HG02852 (cell line): ENCODE measurements at regions not wholly inside any gene's neighbourhood (a gene's known extent, or its start where the extent isn't known, plus 50 kb on each side); places are given as distances from the start of the nearest gene placed in this dataset.

Experiments used
- ATAC-seq: cut with Tn5 transposase; IDR thresholded peaks from one replicate; pipeline ENCODE4 v1.9.1; 2021; ENCODE audit warnings: mild to moderate bottlenecking, moderate library complexity; ENCODE audit not compliant: unreplicated experiment

DNA sequence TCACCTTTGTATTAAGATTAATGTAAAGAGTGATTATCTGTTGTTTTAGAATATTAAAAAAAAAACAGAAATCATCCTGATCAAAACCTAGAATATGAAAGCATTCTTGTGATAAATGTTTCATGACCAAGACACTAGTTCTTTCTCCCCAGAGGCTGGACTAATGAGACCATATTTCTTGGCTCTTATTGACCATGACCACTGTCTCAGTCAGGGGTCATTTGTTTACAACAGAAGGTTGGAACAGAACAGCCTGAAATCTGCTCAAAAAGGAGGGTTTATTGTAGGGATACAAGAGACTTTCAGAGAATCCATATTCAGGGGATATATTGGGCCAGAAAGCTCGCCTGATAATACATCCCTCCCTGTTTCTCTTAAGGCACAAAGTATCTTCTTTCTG lies 87.7 kb downstream of the TMEM30B start:
- ATAC-seq, result no peak

DNA sequence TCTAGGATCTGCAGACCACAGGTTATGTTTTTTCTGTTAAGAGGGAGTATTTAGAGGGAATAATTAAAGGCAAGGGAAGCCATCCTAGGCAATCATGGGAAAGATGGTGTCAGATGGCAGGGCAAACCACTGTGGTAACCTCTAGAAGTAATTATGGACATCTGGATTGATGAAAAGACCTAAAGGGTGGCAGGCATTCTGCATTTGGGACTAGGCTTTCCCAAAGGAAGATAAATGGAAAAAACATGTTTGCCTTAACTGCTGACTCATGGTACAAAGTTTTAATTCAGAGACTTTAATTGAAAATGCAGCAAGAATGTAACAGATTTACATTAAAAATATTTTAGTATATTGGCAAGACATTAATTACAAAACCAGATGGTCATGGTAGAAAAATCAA lies 88.1 kb downstream of the TMEM30B start:
- ATAC-seq, result no peak

DNA sequence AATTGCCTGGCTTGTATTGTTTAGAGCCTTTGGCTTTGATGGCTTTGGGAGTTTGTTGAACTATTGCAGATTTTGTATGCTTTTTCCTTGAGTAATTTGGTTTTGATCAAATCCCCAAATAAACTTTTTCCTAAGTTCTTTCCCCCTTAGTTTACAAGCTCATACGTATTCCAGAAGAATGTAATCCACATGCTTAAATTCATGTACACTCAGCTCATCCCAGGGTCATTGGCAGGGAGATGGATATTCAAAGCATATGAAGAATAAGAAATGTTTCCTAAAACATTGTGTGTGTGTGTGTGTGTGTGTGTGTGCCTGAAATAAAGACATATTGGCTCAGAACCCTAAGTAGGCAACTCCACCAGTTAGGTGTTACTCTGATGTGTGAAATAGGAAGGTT lies 89.4 kb downstream of the TMEM30B start:
- ATAC-seq, result no peak

DNA sequence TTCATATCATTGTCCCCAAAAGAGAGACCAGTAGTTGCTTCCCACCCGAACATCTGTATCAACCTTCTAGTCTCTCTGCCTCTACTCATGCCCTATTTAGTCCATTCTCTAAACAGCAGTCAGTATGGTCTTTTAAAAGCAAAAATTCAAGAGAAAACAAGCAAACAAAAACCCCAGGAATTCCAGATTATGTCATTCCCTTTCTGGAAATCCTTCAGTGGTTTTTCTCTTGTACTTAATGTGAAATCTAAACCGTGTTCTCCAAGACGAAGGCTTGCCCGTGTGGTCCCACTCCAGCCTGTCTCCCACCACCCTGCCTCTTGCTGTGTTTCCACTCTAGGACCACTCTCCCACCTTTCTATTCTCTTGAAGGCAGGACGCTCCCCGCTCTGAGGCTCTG lies 90.8 kb downstream of the TMEM30B start:
- no peak for ATAC-seq

DNA sequence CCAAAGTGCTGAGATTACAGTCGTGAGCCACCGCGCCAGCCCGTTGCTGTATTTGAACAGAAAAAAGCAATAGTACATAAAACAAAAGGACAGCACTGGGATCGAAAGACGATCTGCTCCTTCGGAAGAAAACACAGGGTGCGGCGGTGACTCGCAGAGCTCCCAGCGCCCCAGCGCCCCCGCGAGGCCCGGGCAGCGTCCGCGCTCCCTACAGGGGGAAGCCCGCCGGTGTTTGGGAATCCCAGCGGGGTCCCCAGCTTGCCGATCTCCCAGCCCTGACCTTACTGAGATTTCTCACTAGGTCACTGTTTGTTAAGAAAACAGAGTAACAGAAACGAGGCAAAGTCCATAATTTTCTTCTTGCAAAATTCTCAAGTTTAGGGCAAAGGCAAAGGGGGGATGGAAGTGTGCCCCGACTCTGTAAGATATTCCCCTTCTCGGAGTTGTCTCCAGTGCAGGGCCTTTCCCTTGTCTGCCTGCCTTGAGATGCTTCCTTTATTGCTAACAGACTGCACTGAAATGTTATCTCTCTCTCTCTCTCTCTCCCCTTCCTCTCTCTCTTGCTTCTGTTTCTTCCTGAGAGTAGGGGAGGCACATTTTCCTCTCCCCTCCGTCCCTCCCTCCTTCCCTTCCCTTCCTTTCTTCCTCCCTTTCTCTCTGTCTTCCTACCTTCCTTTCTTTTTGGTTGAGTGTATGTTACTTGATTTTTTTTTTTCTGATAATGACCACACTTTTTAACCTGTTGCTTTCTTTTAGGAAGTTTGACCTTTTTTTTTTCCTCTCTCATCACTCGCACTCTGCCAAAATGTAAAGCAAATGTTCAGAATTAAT lies 91.9 kb downstream of the TMEM30B start:
- ATAC-seq, result no peak

DNA sequence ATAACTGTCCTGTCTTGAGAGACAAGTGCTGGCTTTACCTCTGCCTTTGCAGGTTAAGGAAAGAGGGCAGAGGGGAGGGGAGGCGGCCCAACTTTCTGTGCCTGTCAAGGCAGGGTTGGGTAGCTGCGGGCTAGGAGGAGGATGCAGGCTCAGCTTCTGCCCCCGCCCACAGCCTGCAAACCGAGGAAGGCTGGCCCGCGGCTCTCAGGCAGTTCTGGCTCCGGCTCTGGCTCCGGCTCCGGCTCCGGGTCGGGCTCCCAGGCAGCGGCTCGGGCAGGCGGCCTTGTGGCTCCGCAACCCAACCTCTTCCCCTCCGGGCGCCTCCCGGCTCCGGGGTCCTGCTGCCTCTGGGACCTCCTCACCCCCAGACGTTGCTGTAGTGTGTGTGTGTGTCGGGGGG lies 92.9 kb downstream of the TMEM30B start:
- no peak for ATAC-seq

DNA sequence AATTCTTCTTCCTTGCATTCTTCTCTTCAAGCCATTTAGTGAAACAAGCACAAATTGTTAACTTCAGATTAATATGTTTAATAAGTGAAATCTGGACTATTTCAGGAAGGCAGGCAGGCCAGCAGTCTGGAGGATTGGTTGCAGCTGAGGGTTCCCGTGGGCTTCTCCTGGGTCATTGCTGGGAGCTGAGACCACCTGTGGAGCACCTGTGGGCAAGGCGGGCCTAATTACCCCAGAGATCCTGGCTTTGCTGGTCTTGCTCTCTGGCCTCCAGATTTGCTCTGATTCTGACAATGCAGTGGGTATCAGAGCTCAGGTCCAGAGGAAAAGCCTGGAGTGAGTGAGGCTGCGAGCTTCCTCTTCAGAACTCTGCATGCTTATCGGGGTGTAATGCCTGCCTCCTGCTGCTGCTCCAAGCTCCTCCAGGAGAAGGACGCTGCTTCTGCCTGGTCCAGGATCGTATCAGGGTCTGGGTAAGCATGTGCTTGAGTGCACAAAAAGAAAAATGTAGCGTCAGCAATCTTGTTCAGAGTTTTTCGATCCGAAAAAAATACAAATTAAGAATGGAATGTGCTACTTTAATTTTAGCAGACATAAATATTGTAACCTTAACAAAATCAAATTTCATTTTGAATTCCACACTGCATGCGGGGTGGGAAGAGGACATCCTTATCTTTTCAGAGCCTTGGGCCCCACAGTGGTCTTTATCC lies 93.8 kb downstream of the TMEM30B start:
- no peak for ATAC-seq

DNA sequence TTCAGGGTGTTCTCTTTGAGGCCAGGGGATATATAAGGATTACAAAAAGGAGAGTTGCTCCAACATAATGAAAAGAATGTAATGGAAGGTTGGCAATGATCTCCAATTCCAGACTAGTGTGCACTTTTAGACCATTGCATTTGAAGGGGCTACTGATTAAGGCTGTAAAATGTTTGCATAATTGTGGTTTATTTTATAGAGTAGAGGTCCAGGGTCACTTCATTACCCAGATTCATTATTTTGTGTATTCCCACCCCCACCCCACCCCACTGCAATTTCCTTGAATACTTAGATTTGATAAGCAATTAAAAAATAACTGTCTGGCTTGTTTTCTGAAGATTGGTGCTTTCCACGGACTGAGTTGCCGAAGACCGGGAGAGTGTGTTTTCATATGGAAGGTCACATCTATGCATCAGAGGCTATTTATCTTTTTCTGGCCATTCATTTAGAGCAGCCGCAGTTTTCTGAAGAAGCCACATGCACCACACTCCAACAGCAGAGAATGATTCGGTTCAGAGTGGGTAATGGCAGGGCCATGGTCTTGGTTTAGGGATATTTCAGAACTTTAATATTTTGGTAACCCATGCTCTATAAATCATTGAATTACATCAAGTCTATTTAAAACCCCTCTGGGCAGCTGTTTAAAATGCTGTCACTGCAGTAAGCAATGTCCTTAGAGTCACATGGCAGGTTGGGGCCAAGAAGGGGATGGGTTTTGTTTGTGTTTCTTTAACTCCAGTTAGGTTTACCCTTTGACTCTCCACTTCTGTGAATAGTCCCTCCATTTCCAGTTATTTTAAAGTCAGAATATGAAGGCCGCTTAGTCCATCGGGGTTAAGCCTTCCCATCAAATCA lies 94.6 kb downstream of the TMEM30B start:
- no peak for ATAC-seq

DNA sequence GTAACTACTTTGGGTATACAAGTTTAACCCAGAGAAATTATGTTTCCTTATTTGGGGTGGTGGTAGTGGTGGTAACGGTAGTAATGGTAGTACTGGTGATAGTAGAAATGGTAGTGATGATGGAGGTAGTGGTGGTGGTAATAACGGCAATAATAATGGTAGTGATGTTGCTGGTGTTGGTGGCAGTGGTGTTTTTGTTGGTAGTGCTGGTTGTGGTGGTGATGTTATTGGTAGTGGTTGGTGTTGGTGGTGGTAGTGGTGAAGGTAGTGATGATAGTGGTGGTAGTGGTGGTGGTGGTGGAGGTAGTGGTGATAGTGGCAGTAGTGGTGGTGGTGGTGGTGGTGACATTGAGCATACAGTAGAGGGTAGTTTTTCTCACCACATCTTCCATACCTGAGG lies 95.6 kb downstream of the TMEM30B start:
- ATAC-seq, result no peak

DNA sequence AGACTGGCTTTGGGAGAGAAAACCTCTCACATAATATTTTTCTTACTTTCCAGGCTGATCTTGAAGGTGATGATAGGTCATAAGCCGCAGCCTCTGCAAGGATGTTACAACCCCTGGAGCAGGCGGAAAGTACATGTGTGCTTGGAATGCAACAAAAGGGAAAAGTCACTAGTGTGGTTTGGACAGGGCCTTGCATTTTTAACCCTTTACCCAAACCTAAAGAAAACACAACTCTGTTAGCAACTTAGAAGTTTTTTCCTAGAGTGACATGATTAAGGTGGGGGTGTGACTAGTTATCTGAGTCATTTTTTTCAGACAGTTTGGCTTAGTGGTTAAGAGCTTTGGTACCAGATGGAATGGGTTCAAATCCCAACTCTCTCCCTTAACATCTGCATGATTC lies 97.0 kb downstream of the TMEM30B start:
- ATAC-seq, result no peak

DNA sequence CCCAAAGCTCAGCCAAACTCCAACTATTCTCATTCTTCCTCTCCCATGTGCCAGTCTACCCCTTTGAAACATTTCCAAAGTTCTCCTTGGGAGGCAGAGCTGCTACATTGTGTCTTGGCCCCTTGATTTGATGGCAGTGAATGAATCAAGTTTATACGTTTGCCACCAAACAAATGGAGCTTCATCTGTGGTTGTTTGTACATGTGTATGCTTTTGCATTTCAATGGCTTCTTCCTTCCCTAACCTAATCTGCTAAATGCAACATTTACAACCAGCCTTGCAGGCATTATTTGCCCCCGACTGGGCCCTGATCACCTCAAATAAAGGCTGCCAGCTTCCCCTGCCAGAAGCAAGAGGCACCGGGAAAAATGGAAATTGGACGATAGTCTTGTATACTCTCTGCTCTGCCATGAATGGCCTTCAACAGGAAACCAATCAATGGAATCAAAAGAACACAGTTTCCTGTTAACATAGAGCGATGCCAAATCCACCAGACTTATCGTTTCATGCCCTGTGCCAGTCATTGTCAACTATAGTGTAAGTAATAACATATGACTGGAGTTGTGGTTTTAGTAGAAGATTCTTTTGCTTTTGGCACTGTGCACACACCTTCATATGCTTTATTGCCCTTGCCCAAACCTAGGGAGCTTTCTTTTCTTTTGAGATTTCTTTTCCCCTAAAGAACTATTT lies 97.8 kb downstream of the TMEM30B start:
- ATAC-seq, result no peak

DNA sequence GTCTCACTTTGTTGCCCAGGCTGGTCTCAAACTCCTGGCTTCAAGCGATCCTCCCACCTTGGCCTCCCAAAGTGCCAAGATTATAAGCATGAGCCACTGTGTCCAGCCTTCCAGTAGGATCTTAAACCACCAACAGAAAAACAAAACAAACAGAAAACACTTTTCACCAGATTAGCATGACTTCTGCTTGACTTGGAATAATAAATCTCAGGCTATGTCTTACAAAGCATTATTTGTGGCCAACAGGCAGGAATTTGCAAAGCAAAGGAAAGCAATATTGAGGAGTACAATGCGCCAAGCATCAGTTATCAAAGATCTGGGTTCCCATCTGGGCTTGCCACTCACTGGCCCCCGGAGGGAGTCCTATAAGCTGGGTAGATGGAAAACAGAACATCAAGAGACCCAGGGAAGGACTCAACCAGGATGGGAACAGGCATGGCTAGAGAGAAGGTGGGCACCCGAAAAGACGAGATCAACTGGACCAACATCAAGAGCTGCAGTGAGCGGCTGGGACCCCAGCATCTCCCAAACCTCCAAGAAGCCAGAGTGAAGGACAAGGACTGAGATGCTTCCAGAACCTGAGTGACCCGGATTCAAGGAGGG lies 101.2 kb downstream of the TMEM30B start:
- no peak for ATAC-seq

DNA sequence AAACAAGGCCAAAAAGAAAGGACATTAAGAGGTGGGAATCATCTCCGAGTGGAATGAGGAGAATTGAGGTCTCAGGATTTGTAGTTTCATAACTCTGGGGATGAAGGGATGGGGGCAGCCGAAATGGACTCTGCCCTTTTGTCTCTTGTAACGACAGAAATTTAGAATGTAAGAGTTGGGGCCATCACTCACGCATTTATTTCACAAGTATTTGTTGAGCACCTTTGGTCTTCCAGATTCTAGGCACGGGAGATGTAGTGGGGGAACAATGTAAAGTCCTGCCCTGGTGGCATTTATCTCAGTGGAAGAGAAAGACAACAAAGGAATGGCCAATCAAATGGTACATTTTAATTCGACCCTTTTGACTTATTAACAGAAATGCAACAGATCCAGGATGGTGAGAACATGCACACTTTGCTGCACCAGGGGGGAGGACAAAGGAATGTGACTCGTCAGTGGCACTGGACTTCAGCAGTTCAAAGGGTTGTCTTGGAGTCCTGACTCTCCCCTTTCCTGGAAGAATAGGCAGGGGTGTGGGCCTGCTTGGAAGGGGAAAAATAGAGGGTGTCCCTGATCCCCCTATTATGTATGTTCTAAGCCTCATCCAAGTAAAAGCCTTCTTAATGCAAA lies 102.0 kb downstream of the TMEM30B start:
- ATAC-seq, result no peak

DNA sequence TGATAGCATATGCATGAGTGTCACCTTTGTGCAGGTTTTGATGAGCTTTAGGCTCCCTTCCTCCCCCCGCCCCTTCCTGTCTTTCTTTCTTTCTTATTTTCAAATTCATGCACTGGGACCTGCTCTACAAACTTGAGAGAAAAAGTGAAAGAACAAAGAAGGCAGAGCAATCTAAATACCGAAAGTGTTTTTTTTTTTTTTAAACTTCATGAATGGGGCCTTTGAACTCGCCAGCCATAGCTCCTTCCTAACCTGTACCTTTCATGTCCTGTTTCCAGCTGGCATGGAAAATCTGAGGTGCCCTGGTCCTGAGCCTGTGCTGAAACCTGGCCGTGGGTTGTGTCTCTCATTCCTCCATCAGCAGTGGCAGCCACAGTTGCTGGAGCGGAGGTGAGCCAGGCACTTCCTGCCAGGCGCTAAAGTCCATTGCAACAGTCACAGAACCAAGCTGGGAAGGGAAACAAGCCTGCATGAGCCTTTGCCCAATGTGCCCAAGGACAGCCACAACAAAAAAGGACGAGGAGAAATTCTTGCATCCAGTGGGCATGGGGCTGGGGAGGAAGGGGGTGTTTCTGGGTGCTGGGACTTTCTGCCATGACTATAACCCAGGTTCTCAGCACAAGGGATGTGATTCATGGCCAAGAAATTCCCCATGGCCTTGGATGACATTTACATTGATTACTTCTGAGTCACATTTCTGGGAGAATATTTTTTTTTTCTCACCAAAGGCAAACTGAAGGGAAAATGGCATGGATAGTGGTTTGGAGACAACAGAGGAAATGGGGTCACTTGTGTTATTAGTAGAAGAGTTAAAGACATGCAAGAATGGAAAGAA lies 102.7 kb downstream of the TMEM30B start:
- no peak for ATAC-seq

DNA sequence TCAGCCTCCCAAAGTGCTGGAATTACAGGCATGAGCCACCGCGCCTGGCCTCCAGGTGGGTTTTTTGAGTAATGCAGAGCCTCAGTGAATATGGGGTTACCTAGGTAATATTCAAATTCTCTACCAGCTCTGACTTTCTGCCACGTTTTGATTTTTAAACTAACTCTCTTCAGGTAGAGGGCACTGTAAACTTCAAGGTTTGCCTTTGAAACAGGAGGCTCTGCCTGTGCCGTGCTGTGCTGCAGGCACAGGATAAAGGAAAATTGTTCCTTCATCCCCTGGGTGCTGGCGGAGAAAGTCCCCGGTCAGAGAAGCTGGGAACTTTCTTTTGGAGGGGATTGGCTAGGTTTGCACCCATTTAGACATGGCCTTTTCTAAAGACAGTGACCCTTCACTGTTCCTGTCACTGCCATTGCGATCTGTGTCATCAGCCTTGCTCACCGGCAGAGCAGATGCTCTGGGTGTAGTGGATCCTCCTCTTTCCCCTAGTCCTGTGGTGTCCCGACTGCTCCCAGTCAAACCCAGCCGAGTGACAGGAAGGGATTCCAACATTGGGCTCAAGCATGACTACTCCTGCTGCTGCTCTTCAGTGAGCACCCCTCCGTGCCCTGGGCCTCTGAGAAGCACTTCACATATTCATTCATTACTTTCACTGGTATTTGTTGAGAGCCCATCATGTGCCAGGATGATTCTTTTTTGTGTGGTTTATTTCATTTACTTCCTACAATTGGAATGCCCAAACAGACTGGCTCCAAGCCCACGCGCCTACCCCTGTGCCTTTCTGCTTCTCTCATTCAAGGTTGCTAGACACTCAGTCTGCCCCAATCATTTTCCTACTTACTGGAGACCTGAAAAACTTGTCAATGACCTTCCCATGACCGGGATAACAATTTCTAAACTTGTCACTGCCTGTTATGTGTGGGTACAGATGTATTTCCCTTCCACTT lies 103.6 kb downstream of the TMEM30B start:
- ATAC-seq, result no peak

DNA sequence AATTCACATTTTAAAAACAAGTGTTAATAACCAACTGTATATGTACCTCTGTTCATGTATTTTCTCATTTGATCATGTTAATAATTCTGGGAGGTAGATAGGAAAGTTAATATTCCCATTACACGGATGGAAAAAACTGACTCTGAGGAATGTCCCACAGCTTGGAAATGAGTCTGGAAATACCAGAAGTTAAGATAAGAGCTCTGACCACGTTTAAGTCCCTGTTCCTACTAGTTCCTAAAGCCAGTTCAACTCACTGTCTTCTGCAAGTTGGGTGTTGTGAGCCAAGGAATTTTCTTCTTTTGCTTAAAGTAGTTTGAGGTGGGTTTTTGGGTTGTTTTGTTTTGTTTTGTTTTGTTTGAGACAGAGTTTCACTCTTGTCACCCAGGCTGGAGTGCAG lies 104.5 kb downstream of the TMEM30B start:
- no peak for ATAC-seq

DNA sequence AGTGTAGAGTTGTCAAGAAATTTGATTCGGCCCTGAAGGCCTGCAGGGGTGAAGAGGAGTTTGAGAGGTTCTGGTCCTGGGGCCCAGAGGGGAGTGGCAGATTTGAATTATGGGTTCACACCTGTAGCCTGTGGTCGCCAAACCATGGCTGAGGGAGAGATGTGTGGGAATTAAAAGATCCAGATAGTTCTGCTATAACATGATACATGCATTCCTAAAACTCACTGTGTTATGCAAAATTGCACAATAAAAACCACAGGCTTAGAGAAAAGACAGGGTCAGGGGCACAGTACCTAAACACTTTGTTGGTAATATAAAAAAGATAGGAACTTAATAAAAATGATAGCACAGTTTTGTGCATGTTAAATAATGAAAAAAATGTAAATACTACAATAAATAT lies 106.2 kb downstream of the TMEM30B start:
- no peak for ATAC-seq

DNA sequence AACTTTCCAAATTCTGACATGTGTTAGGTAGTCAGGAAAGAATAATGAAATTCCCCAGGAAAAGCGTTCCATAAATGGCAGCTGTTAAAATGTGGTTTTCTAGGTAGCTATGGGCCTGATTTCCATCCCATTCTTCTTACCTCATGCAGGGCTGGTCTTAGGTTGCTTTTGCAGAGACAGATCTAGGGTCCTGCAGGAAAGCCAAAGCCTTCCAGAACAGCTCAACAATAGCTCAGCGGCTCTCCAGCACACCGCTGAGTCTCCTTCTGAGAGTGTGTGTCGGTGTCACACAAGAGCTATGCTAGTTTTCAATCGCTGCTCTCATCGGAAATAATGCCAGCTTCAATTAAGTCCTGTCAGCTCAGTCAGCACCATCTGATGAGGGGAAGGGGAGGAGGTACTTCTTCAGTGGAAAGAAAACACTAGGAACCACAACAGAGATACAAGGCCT lies 106.7 kb downstream of the TMEM30B start:
- ATAC-seq, result no peak
